GM23338 (cell line): ENCODE measurements at regions not wholly inside any gene's neighbourhood (a gene's known extent, or its start where the extent isn't known, plus 50 kb on each side); places are given as distances from the start of the nearest gene placed in this dataset.

Experiments used
- CREB1 ChIP-seq: fragments of 250-450 bp; sonication (Bioruptor Pico); IDR thresholded peaks from 2 replicates; pipeline ENCODE4 v1.5.0; 2020; ENCODE audit warnings: low read depth, mild to moderate bottlenecking, moderate library complexity
- CTCF ChIP-seq, 2 experiments: fragments of 200-600 bp in 1 of 2; sonication (generic) in 1 of 2; conservative IDR thresholded peaks; 2 replicates each; pipeline versions ENCODE4 v1.5.1 to v1.6.1; 2016 to 2017; ENCODE audit warnings: antibody characterized with exemption in 2 of 2, low read depth in 2 of 2, mild to moderate bottlenecking in 2 of 2, moderate library complexity in 1 of 2
- ETS1 ChIP-seq: IDR thresholded peaks from 2 replicates; pipeline ENCODE4 v1.6.1; 2016; ENCODE audit warnings: antibody characterized with exemption
- EZH2 ChIP-seq: fragments of 200-600 bp; sonication (generic); IDR thresholded peaks from one replicate; pipeline ENCODE4 v1.8.0; 2017; ENCODE audit warnings: antibody characterized with exemption, mild to moderate bottlenecking, low read depth; ENCODE audit not compliant: unreplicated experiment
- EZH2phosphoT487 ChIP-seq: fragments of 200-600 bp; sonication (generic); IDR thresholded peaks from one replicate; pipeline ENCODE4 v1.8.1; 2018; ENCODE audit warnings: antibody characterized with exemption; ENCODE audit not compliant: unreplicated experiment
- JUNB ChIP-seq: IDR thresholded peaks from one replicate; pipeline ENCODE4 v1.6.1; 2016; ENCODE audit warnings: antibody characterized with exemption; ENCODE audit not compliant: unreplicated experiment
- NANOG ChIP-seq: IDR thresholded peaks from 2 replicates; pipeline ENCODE4 v1.6.1; 2016; ENCODE audit warnings: antibody characterized with exemption, borderline replicate concordance
- POLR2AphosphoS5 ChIP-seq: IDR thresholded peaks from 2 replicates; pipeline ENCODE4 v1.6.1; 2016; ENCODE audit warnings: antibody characterized with exemption, low read depth
- REST ChIP-seq: IDR thresholded peaks from one replicate; pipeline ENCODE4 v1.6.1; 2018; ENCODE audit warnings: antibody characterized with exemption; ENCODE audit not compliant: unreplicated experiment
- STAT1 ChIP-seq: IDR thresholded peaks from one replicate; pipeline ENCODE4 v1.6.1; 2016; ENCODE audit warnings: antibody characterized with exemption; ENCODE audit not compliant: unreplicated experiment
- ZNF114 ChIP-seq: fragments of 250-450 bp; sonication (Bioruptor Pico); IDR thresholded peaks from 2 replicates; pipeline ENCODE4 v1.5.0; 2020; ENCODE audit warnings: mild to moderate bottlenecking, moderate library complexity

GRCh38 chr1:67542747-67543146 lies 112.5 kb upstream of the SERBP1 start:
- no peak for TF ChIP-seq EZH2
- TF ChIP-seq CTCF (conservative IDR thresholded peaks at IDR 0.05; ENCODE audit: low read depth in 2 of 2) = no peak
- no peak for TF ChIP-seq JUNB
- TF ChIP-seq REST = no peak
- TF ChIP-seq EZH2phosphoT487 = no peak
- TF ChIP-seq POLR2AphosphoS5 = no peak
- no peak for TF ChIP-seq ETS1
- no peak for TF ChIP-seq STAT1
- TF ChIP-seq CREB1 = no peak
- no peak for TF ChIP-seq ZNF114 (CRISPR knock-in tag)
- TF ChIP-seq NANOG = no peak
